BLaER1 treated with 17β-estradiol and CSF1 and Interleukin-3, amounts not matched to agents 10 nM and 100 nM (cell line): ENCODE measurements at regions not wholly inside any gene's neighbourhood (a gene's known extent, or its start where the extent isn't known, plus 50 kb on each side); places are given as distances from the start of the nearest gene placed in this dataset.

Source experiments
- H3K27ac ChIP-seq, 11 experiments: shearing (Covaris generic); formaldehyde crosslinking; 2 replicates each; pipeline ENCODE4 v1.8.1; 2022
- H3K27me3 ChIP-seq, 11 experiments: shearing (Covaris generic); formaldehyde crosslinking; 2 replicates each; pipeline ENCODE4 v1.8.1; 2022
- H3K36me3 ChIP-seq, 11 experiments: shearing (Covaris generic); formaldehyde crosslinking; 2 replicates each; pipeline ENCODE4 v1.8.1; 2022
- H3K4me1 ChIP-seq, 10 experiments: shearing (Covaris generic); formaldehyde crosslinking; 2 replicates each; pipeline ENCODE4 v1.8.1; 2022
- H3K4me2 ChIP-seq, 11 experiments: shearing (Covaris generic); formaldehyde crosslinking; 2 replicates each; pipeline ENCODE4 v1.8.1; 2022
- H3K4me3 ChIP-seq, 10 experiments: shearing (Covaris generic); formaldehyde crosslinking; 2 replicates each; pipeline ENCODE4 v1.8.1; 2022
- H3K9ac ChIP-seq, 11 experiments: shearing (Covaris generic); formaldehyde crosslinking; 2 replicates each; pipeline ENCODE4 v1.8.1; 2022
- H3K9me3 ChIP-seq, 11 experiments: shearing (Covaris generic); formaldehyde crosslinking; replicated peaks in 1 of 11; 2 replicates each; pipeline ENCODE4 v1.8.1; 2022
- H4K20me1 ChIP-seq, 11 experiments: shearing (Covaris generic); formaldehyde crosslinking; 2 replicates each; pipeline ENCODE4 v1.8.1; 2022
- Cebpa-rat ChIP-seq, 11 experiments: shearing (Covaris generic); IDR thresholded peaks; 2 replicates each; pipeline ENCODE4 v1.8.1; 2022

- peaks cover 0 to 15% (median 0%) of the 10 kb centered on the region in 10 experiments; a peak in 1 of 20 replicates for H3K4me1 ChIP-seq
- H4K20me1 ChIP-seq: no peaks in the 10 kb centered on the region
- TF ChIP-seq Cebpa-rat (IDR thresholded peaks at IDR 0.05): no peak
- H3K36me3 ChIP-seq: no peaks in the 10 kb centered on the region
- H3K27ac ChIP-seq: no peak overlapping the region
- no peak overlapping the region for H3K4me3 ChIP-seq
- no peak overlapping the region for H3K9ac ChIP-seq
- H3K4me2 ChIP-seq: no peak overlapping the region
- no peaks in the 10 kb centered on the region for H3K27me3 ChIP-seq
- peaks cover 0 to 17% (median 5%) of the 10 kb centered on the region in 11 experiments; a peak in 9 of 22 replicates for H3K9me3 ChIP-seq
Observed at GRCh38 chr3:31361371-31362273, 171.1 kb upstream of the STT3B start.

DNA sequence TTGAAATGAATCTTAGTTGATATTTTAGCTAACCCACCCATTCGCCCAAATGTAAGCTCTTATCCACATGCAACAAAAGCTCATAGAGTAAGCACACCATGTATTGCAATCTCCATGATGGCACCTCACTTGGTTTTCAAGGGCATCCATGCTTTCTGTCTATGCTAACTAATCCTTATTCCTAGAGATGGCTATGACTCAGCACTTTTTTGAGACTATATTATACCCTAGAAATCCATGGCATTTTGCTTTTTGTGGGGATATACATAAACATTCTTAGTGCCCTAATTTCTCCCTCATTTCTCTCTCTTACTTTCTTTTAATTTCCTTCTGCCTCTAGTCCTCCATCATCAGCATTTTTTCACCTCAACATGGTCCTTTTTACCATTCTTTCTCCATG lies 168.5 kb upstream of the STT3B start:
- peaks cover 0 to 15% (median 0%) of the 10 kb centered on the region in 10 experiments; a peak in 1 of 20 replicates for H3K4me1 ChIP-seq
- H3K36me3 ChIP-seq: no peaks in the 10 kb centered on the region
- TF ChIP-seq Cebpa-rat (IDR thresholded peaks at IDR 0.05): no peak
- H3K4me2 ChIP-seq: no peak overlapping the region
- peaks cover 0 to 22% (median 7%) of the 10 kb centered on the region in 11 experiments; a peak in 8 of 22 replicates for H3K9me3 ChIP-seq
- no peaks in the 10 kb centered on the region for H3K27me3 ChIP-seq
- H3K27ac ChIP-seq: no peak overlapping the region
- no peak overlapping the region for H3K9ac ChIP-seq
- H4K20me1 ChIP-seq: no peaks in the 10 kb centered on the region
- no peak overlapping the region for H3K4me3 ChIP-seq

- Histone ChIP-seq H3K36me3 (no peaks in the 10 kb centered on the region), H4K20me1 (no peaks in the 10 kb centered on the region), H3K27ac (no peak overlapping the region), H3K27me3 (no peaks in the 10 kb centered on the region), H3K9ac (no peak overlapping the region), H3K4me2 (no peak overlapping the region), H3K4me3 (no peak overlapping the region), H3K4me1 (peaks cover 0 to 15% (median 0%) of the 10 kb centered on the region in 10 experiments; a peak in 1 of 20 replicates), H3K9me3 (peaks cover 0 to 22% (median 7%) of the 10 kb centered on the region in 11 experiments; a peak in 8 of 22 replicates)
- no peak for TF ChIP-seq Cebpa-rat (IDR thresholded peaks at IDR 0.05)
Observed at GRCh38 chr3:31364711-31365110, 168.0 kb upstream of the STT3B start.

DNA sequence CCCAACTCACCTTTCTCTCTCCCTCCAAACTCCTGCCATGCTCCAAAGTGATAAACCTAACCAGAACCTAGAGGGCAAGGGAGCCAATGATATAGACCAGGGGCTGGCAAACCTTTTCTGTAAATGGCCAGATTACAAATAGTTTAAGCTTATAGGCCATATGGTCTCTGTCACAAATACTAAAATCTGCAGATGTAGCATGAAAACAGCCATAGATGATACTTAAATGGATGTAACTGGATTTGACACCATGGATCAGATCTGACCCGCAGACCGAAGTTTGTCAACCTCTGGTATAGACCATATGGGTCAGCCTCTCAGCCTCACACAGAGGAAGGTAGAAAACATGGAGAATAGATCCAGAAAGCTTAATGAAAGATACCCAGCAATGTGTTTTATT lies 165.2 kb upstream of the STT3B start:
- H4K20me1 ChIP-seq: no peaks in the 10 kb centered on the region
- no peaks in the 10 kb centered on the region for H3K27me3 ChIP-seq
- no peak overlapping the region for H3K4me2 ChIP-seq
- peaks cover 0 to 22% (median 7%) of the 10 kb centered on the region in 11 experiments; a peak in 8 of 22 replicates for H3K9me3 ChIP-seq
- peaks cover 0 to 7% (median 0%) of the 10 kb centered on the region in 10 experiments; a peak in 1 of 20 replicates for H3K4me1 ChIP-seq
- no peak overlapping the region for H3K9ac ChIP-seq
- H3K27ac ChIP-seq: no peak overlapping the region
- no peak overlapping the region for H3K4me3 ChIP-seq
- no peak for TF ChIP-seq Cebpa-rat (IDR thresholded peaks at IDR 0.05)
- no peaks in the 10 kb centered on the region for H3K36me3 ChIP-seq

- H4K20me1 ChIP-seq: no peaks in the 10 kb centered on the region
- no peak overlapping the region for H3K4me2 ChIP-seq
- TF ChIP-seq Cebpa-rat (IDR thresholded peaks at IDR 0.05): no peak
- no peak overlapping the region for H3K4me3 ChIP-seq
- peaks cover 0 to 22% (median 7%) of the 10 kb centered on the region in 11 experiments; a peak in 8 of 22 replicates for H3K9me3 ChIP-seq
- H3K4me1 ChIP-seq: no peaks in the 10 kb centered on the region
- no peaks in the 10 kb centered on the region for H3K36me3 ChIP-seq
- no peak overlapping the region for H3K9ac ChIP-seq
- no peaks in the 10 kb centered on the region for H3K27me3 ChIP-seq
- no peak overlapping the region for H3K27ac ChIP-seq
Observed at GRCh38 chr3:31369637-31370379, 162.9 kb upstream of the STT3B start.

GRCh38 chr3:31370380-31370666 lies 162.4 kb upstream of the STT3B start:
- Histone ChIP-seq H4K20me1 (no peaks in the 10 kb centered on the region), H3K9ac (no peak overlapping the region), H3K36me3 (no peaks in the 10 kb centered on the region), H3K4me2 (no peak overlapping the region), H3K27ac (no peak overlapping the region), H3K4me3 (no peak overlapping the region), H3K9me3 (peaks cover 0 to 22% (median 7%) of the 10 kb centered on the region in 11 experiments; a peak in 8 of 22 replicates), H3K27me3 (no peaks in the 10 kb centered on the region), H3K4me1 (no peaks in the 10 kb centered on the region)
- no peak for TF ChIP-seq Cebpa-rat (IDR thresholded peaks at IDR 0.05)

DNA sequence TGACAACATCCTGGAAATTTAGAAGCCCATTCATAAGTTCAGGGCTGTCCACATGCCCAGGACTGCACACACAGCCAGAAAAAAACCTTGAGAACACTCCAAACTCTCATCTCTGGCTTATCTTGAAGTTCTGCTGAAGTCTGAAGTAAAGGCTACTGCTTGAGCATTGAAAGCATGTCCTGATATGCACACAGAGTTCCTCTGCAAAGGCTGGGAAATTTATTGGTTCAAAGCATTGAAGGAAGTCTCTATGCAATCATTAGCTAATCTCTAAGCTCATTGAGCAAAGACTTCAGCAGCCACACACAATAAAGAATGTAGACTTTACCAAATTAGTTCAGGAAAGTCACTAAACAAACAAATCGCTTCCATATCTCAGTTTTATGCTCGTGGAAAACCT lies 162.0 kb upstream of the STT3B start:
- Histone ChIP-seq H3K9ac (no peak overlapping the region), H4K20me1 (no peaks in the 10 kb centered on the region), H3K27me3 (no peaks in the 10 kb centered on the region), H3K4me3 (no peak overlapping the region), H3K36me3 (no peaks in the 10 kb centered on the region), H3K4me2 (no peak overlapping the region), H3K27ac (no peak overlapping the region), H3K4me1 (no peaks in the 10 kb centered on the region), H3K9me3 (peaks cover 0 to 19% (median 7%) of the 10 kb centered on the region in 11 experiments; a peak in 8 of 22 replicates)
- TF ChIP-seq Cebpa-rat (IDR thresholded peaks at IDR 0.05): no peak

DNA sequence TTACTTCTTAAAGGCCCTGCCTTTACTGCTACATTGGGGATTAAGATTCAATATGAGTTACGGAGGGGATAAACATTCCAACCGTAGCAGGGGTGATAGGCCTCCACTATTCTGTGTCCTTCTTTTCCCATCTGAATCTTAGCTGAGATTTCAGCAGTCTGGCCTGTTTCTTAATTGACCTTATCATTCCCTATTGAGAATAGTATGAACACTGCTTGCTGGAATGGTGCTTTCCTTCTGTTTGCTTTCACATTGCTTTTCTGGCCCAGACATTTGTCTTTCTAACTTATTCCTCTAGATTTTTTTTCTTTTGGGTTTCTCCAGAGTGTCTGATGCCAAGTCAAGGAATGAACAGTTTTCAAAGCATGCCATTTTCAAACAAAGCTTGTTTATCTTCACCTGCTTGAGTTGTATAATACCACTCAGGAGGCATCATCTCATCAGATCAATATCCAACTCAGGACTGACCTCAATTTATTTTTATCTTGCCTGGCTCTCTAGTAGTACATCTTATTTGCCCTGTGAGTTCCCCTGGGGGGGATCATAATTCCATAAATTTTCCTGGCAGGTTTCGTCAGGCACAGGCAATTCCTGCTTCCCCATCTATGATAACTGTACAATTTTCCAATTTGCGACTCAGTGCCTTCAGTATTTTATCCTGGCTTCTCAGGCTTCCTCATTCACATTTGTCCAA lies 161.1 kb upstream of the STT3B start:
- Histone ChIP-seq H3K4me1 (no peaks in the 10 kb centered on the region), H3K36me3 (no peaks in the 10 kb centered on the region), H3K4me2 (no peak overlapping the region), H3K4me3 (no peak overlapping the region), H3K9me3 (peaks cover 0 to 10% (median 5%) of the 10 kb centered on the region in 11 experiments; a peak in 8 of 22 replicates), H4K20me1 (no peaks in the 10 kb centered on the region), H3K27me3 (no peaks in the 10 kb centered on the region), H3K9ac (no peak overlapping the region), H3K27ac (no peak overlapping the region)
- no peak for TF ChIP-seq Cebpa-rat (IDR thresholded peaks at IDR 0.05)

- no peaks in the 10 kb centered on the region for H3K9me3 ChIP-seq
- no peaks in the 10 kb centered on the region for H3K27me3 ChIP-seq
- no peak overlapping the region for H3K27ac ChIP-seq
- TF ChIP-seq Cebpa-rat (IDR thresholded peaks at IDR 0.05): no peak
- no peaks in the 10 kb centered on the region for H3K4me1 ChIP-seq
- no peak overlapping the region for H3K9ac ChIP-seq
- no peaks in the 10 kb centered on the region for H4K20me1 ChIP-seq
- no peaks in the 10 kb centered on the region for H3K36me3 ChIP-seq
- no peak overlapping the region for H3K4me3 ChIP-seq
- H3K4me2 ChIP-seq: no peak overlapping the region
Observed at GRCh38 chr3:31373681-31374080, 159.0 kb upstream of the STT3B start.
